ENCODE measurements at regions not wholly inside any gene's neighbourhood (a gene's known extent, or its start where the extent isn't known, plus 50 kb on each side); places are given as distances from the start of the nearest gene placed in this dataset.

DNA sequence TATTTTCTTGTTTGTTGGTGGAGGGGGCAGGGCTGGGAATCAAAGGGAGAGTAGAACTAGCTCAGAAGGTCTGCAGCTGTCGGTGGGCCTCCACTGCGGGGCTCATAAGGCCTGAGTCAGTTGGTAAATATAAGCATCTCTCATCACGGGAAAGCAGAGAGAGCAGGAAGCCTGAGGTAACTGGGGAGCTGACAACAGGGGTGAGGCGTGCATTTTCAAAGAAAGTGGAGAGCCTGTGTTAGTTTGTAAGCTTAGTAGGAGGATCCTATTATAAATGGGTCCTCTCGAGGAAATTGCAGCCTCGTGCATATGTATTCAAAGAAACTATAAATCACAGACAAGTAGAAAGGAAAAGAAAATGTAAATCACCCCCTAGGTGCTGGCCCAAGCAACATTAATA is 221.0 kb upstream of the CDH13 start:
- DNase-seq (ENCODE audit: low read depth, low spot score), result no peak

GRCh38 chr16:82404586-82405315 is 222.0 kb upstream of the CDH13 start:
- DNase-seq (ENCODE audit: low read depth, low spot score), result no peak

DNA sequence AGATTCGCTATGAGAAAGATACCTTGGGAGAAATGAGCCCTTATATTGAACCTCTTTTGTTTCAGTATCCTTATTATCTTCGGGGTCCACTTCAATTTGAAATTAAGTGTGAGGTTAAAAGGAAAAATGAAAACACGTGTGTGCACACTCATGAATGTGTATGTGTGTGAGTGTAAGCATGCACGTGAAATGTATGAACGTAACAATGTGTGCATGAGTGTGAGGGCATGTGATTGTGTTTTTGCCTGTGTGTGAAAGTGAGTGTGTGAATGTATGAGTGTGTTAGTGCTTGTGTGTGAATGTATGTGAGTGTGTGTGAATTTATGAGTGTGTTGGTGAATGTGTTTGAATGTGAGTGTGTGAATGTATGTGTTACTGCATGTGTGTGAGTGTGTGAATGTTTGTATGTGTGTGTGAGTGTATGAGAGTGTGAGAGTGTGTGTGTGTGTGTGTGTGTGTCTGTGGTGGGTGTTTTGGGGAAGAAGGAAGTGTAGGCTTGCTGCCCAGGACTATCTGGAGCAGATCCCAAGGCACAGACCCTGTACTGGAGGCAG is 224.0 kb upstream of the CDH13 start:
- DNase-seq (ENCODE audit: low read depth, low spot score), result no peak

- no peak for DNase-seq (ENCODE audit: low read depth, low spot score)
These were observed 226.7 kb upstream of the CDH13 start for GRCh38 chr16:82400046-82400445.

DNA sequence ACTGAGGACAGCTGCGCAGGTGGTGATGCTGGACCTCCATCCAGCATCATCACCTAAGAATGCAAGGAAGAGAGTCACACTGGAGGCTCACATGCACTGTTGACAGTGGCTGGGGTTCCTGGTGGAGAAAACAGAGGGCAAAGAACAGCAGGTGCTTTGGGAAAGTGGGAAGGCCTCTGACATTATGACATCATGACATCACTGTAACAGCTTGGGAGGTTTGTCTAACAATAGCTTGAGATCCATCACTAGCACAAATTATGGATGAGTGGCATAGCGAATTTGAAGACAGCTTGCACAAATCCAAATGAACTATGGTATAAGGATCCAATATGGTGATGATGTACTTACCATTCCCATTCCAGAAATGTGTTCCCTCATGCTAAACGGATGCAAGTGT is 226.5 kb upstream of the MPHOSPH6 start:
- no peak for DNase-seq (ENCODE audit: low read depth, low spot score)

GRCh38 chr16:82395212-82395611 is 225.2 kb upstream of the MPHOSPH6 start:
- no peak for DNase-seq (ENCODE audit: low read depth, low spot score)

DNA sequence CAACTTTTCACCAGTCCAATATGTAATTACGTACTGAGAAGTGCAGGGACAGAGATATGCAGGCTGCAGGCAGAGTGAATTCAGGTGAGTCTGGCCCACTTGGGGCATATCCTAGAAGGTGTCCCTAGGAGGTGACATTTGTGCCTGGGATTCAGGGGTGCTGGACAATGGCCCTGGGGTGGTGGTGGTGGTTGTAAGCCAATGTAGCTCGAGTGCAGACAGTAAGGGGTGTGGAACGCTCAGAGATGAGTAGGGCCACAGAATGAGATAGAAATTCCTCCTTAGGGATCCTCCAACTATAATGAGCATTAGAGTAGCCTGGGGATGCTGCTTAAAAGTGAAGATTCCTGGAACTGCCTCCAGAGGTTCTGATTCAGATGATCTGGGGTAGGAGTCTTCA is 221.7 kb upstream of the MPHOSPH6 start:
- no peak for DNase-seq (ENCODE audit: low read depth, low spot score)

GRCh38 chr16:82389956-82390650 is 220.1 kb upstream of the MPHOSPH6 start:
- no peak for DNase-seq (ENCODE audit: low read depth, low spot score)

DNA sequence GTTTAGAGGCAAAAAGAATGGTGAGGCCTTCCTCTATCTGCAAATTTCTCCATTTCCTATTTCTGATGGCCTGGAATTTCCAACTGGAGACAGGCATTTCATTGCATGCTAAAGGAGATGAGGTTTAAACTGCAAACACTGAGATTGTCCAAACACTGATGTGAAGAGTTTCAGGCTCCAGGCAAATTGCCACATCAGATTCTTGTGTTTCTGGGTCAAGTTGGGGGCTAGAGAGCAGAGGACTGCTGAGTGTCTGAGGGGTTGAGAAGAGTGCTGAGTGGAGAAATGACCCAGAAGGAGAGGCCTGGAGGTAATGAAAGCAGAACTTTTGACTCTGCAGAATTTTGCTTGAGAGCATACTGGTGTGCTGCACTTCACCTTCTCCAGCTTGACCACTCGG is 216.7 kb upstream of the MPHOSPH6 start:
- no peak for DNase-seq (ENCODE audit: low read depth, low spot score)

- DNase-seq (ENCODE audit: low read depth, low spot score), result no peak
These were observed 214.9 kb upstream of the MPHOSPH6 start for GRCh38 chr16:82384949-82385348.

DNA sequence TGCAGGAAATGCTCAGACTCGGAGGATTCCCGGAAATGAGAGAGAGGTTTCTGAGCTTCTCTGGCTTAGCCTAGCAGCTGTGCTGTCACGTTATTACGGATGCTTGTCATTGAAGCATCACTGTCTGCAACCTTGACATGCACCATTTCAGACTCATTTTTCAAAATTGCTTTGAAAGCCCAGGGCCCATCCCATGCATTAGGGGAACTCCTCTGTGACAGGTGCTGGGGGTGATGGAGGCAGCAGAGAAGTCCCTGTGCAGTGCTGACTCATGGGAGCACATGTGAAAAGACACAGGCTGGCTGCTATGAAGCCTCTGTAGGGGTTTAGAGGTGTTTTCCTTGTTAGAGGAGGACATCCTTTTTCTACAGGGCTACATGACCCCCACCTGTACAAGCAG is 214.0 kb upstream of the MPHOSPH6 start:
- no peak for DNase-seq (ENCODE audit: low read depth, low spot score)

- DNase-seq (ENCODE audit: low read depth, low spot score), result no peak
These were observed 212.5 kb upstream of the MPHOSPH6 start for GRCh38 chr16:82382521-82382920.

DNA sequence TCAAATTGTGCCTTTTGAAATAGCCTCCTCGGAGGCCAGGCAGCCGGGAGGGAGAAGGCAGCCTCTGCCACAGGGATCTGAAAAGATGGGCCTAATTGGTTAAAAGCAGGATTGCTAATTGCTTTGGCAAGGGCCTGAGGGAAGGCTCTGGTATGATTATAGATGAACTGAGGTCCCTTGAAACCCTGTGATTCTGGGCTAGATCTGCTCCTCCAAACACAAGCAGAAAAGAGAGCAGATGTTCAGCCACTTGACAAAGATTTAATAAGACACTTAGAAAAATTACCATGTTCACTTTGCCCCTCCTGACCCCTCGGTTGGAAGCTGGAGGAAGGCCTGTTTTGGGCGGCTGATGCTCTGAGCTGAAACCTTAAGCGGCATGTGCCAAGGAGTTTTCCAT is 209.5 kb upstream of the MPHOSPH6 start:
- no peak for DNase-seq (ENCODE audit: low read depth, low spot score)

DNA sequence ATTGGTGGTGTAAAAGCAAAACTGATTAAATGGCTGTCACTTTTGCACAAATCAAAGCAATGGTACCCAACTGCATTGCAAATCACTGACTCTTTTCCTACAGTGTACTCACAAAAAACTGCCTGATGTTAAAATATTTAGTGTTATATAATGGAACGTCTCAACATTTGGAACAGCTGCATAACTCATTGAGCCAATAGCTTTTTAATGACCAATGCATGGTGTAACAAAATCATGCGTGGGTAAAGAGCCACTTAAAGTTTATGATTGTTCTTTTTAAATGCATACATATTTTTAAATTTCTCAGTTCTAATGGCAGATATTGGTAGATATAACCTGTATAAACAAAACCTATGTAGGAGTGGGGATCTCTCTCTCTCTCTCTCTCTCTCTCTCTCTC is 204.0 kb upstream of the MPHOSPH6 start:
- no peak for DNase-seq (ENCODE audit: low read depth, low spot score)

- no peak for DNase-seq (ENCODE audit: low read depth, low spot score)
These were observed 200.3 kb upstream of the MPHOSPH6 start for GRCh38 chr16:82370282-82370681.

DNA sequence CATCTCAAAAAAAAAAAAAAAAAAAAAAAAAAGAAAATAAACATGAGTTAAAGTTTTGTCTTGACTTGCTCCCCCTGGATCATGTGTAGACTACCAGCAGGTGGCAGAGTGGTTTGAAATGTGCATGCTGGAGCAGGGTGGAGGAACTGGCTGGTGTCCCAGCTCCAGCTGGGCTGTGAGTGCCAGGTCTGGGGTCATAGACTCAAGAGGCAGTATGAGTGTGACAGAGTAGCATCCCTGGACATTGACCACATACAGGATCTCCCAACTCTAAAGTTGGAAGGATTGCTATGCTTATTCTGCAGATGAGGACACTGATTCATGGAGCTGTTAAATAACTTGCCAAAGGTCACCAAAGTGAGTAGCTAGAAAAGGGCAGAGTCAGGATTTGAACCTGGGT is 198.0 kb upstream of the MPHOSPH6 start:
- no peak for DNase-seq (ENCODE audit: low read depth, low spot score)

DNA sequence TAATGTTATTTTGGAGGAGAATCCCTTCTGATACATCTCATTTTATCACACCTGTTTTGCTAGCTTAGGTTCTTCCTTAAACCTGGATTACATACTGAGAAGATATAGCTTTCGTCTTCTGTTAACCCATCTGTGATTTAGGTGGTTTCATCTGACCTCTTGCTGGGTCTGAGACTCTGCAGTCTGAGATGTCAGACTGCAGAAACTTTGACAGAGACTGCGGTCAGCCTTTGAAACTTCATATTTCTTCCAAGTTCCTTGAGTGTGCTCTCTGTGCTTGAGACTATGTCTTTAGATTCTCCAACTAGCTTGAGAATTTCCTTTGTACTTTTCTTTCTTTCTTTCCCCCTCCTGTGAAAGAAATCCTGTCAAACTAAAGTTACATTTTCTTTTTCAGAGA is 196.4 kb upstream of the MPHOSPH6 start:
- no peak for DNase-seq (ENCODE audit: low read depth, low spot score)

GRCh38 chr16:82364690-82365089 is 194.7 kb upstream of the MPHOSPH6 start:
- no peak for DNase-seq (ENCODE audit: low read depth, low spot score)

DNA sequence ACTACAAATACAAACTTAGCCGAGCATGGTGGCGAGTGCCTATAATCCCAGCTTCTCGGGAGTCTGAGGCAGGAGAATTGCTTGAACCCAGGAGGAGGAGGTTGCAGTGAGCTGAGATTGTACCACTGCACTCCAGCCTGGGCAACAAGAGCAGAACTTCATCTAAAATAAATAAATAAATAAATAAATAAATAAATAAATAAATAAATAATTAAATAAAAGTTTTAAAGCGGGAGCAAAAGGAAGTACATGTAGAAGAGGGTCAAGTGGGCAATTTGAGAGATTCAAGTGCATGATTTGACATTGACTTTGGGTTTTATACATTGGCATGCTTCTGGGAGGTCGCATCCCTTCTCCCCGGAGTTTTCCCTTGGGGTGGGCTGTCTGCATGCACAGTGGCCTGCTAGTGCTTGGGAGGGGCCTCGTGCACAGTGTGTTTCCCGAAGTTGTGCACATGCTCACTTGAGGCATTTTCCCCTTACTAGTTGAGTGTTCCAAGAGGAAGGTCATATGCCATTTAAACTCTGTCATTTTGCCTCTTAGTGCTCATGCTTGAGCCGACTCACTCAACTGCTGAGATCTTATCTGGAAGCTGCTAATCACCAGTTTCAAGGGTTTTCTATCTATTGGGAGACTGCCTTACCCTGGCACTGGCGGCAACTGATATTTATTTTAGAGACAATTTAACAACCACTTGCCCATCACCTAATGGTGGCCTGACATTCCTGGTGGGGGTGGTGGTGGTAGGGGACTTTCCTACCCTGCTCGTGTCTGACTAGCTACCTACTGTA is 193.2 kb upstream of the MPHOSPH6 start:
- no peak for DNase-seq (ENCODE audit: low read depth, low spot score)

DNA sequence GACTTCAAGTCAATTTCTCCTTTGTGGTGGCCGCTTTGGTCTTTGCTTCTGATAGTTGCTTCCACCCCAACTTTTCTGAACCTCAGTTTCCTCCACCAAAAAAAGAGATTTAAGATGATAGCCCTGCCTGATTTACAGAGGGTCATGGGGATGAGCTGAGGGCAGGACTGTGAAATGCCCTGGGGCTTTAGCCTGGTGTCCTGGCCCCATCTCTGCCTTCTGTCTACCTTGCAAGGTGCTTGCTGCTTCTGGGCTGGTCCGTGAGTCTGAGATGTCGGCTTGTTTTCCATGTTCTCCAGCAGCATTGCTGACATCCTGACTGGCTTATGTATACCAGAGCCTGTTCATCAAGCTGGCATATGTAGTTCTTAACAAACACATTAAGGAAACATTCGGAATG is 191.9 kb upstream of the MPHOSPH6 start:
- DNase-seq (ENCODE audit: low read depth, low spot score), result no peak

DNA sequence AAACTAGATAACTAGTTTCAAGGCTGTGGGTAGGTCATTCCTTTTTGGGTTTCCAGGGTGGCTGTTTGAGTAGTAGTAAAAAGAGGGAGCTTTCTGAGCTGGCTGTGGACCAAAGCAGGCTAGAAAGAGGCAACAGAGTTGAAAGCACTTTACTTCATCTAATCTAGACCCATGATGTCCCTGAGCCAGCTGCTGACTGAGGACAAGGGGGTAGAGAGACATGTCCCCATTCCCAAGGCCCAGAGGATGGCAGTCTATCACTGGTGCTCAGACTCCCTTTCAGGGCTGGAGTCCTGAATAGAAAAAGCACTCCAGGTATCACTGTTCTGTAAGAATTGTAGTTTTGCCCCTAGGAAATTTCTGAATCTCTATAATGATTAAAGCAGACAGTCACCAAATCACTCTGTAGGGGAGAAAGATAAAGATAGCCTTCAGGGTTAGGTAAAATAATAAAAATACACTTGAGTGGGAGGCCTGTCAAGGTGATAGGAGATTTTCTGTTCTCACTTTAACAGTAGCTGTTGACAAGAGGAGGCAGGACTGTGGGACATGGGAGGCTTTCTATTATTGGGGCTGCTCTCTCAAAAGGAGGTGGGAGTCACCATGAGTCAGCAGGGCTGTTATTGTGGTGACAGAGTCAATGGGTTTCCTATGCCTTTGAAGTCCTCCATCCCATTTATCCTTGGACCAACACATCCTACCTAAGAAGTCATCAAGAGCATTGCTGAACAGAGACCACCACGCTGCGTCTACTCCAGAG is 190.2 kb upstream of the MPHOSPH6 start:
- no peak for DNase-seq (ENCODE audit: low read depth, low spot score)

All from activated naive CD8-positive, alpha-beta T cell treated with anti-CD3 and anti-CD28 coated beads, Interleukin-2, amount 50 U/mL, for 16 hours (primary cell).